Gastrocnemius medialis (tissue), 4 donors: ENCODE measurements at regions not wholly inside any gene's neighbourhood (a gene's known extent, or its start where the extent isn't known, plus 50 kb on each side); places are given as distances from the start of the nearest gene placed in this dataset.

ENCODE experiments used
- CTCF ChIP-seq, 5 experiments: fragments of 450-650 bp in 3 of 5; fragments of 200-600 bp in 2 of 5; sonication (generic) in 2 of 5; IDR thresholded peaks in 4 of 5; conservative IDR thresholded peaks in 1 of 5; 1 replicate in 4 of 5; 2 replicates in 1 of 5; pipeline ENCODE4 v1.5.1; 2016 to 2019; ENCODE audit warnings: antibody characterized with exemption in 5 of 5, mild to moderate bottlenecking in 3 of 5, moderate library complexity in 3 of 5
- POLR2A ChIP-seq, 2 donors: fragments of 450-650 bp; IDR thresholded peaks; one replicate each; pipeline ENCODE4 v1.6.1; 2017; ENCODE audit warnings: antibody characterized with exemption in 2 of 2, mild to moderate bottlenecking in 2 of 2, moderate library complexity in 2 of 2

GRCh38 chr13:40440990-40441820 lies 225.2 kb downstream of the FOXO1 start:
- no peak for TF ChIP-seq CTCF (IDR thresholded peaks at IDR 0.05 in 4 of 5, conservative IDR thresholded peaks at IDR 0.05 in 1 of 5)
- TF ChIP-seq POLR2A (IDR thresholded peaks at IDR 0.05): no peak
